Subcutaneous abdominal adipose tissue (tissue), 5 donors: ENCODE measurements at regions not wholly inside any gene's neighbourhood (a gene's known extent, or its start where the extent isn't known, plus 50 kb on each side); places are given as distances from the start of the nearest gene placed in this dataset.
"Not testable (repeated sequence)": the region's sequence is repeated elsewhere in the genome, so short reads cannot be mapped to it uniquely, and the experiment has no call there.

Source experiments
- H3K27ac ChIP-seq: one replicate; pipeline ENCODE4 v1.7.0; 2013; ENCODE audit warnings: low read depth, mild to moderate bottlenecking, inconsistent platforms, low read length, moderate library complexity
- H3K27me3 ChIP-seq, 5 donors: one replicate each; pipeline ENCODE4 v1.7.0; 2013; ENCODE audit warnings: low read length in 5 of 5, inconsistent platforms in 1 of 5; ENCODE audit not compliant: control insufficient read depth in 5 of 5, insufficient read depth in 4 of 5
- H3K36me3 ChIP-seq, 5 donors: one replicate each; pipeline ENCODE4 v1.7.0; 2013; ENCODE audit warnings: low read length in 5 of 5; ENCODE audit not compliant: control insufficient read depth in 5 of 5, insufficient read depth in 5 of 5
- H3K4me1 ChIP-seq, 5 donors: one replicate each; pipeline ENCODE4 v1.7.0; 2013; ENCODE audit warnings: low read length in 5 of 5, mild to moderate bottlenecking in 3 of 5, moderate library complexity in 1 of 5; ENCODE audit not compliant: control insufficient read depth in 5 of 5, insufficient read depth in 5 of 5
- H3K4me3 ChIP-seq, 5 donors: one replicate each; pipeline ENCODE4 v1.7.0; 2013; ENCODE audit warnings: low read length in 5 of 5, low read depth in 1 of 5
- H3K9ac ChIP-seq, 5 donors: one replicate each; pipeline ENCODE4 v1.7.0; 2013; ENCODE audit warnings: low read length in 5 of 5, mild to moderate bottlenecking in 4 of 5, moderate library complexity in 3 of 5
- H3K9me3 ChIP-seq, 5 donors: one replicate each; pipeline ENCODE4 v1.7.0; 2013; ENCODE audit warnings: low read length in 5 of 5; ENCODE audit not compliant: control insufficient read depth in 5 of 5
- donor health status: healthy.
- donor health status: healthy.
- donor health status: healthy.
- donor health status: healthy.
- donor health status: healthy.

DNA sequence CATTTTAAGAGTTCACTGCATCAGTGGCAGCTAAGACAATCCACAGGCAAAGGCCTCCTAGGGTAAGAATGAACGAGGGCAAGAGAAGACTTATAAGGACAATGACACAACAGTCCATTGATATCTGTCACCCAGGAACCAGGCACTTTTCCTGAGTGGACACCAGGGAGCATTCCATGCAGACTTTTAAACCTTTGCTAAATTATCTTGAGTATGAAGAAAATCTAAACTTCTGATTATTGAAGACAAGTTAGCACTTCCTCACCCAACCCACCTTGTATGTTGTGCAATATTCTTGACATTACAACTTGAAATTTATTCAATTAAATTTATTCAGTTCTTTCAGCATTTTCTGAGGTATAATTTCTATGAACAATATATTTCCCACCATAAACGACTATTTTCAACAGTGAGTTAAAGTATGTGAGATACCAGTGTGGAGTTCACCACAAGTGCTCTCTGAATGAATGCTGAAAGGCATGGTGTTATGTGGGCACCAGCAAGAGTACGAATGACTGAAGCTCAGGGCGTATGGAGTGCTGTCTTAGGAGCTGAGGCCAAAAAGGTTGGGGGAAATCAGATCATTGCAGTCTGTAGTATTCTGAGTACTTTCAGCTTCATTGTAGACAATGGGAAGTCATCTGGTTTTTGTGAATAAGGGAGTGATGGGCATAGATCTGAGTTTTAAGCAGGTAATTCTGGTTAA is 124.3 kb upstream of the LMNTD1 start:
- no peaks in the 10 kb centered on the region for H3K36me3 ChIP-seq
- no peaks in the 10 kb centered on the region for H3K9me3 ChIP-seq
- H3K27ac ChIP-seq: no peak overlapping the region
- peaks cover 0 to 4% (median 0%) of the 10 kb centered on the region in 5 donors for H3K4me1 ChIP-seq
- no peak overlapping the region for H3K9ac ChIP-seq
- no peak overlapping the region for H3K4me3 ChIP-seq
- H3K27me3 ChIP-seq: no peaks in the 10 kb centered on the region

DNA sequence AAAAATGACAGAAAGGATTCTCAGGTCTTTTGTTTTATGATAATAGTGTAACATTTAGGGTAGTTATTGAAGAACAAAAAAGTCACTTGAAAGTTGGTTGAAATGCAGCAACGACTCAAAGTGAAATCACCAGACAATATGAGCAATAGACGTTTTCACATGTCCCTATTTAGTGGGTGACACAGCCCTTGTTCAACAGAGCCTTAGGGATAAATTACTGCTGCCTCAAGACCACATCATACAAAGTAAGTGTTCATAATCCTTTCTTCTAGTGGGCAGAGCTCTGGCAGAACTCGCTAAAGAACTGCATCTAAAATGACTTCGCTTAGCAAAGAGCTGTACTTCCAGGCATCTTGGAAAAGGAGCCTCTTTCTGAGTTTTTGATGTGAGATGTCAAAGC is 128.5 kb upstream of the LMNTD1 start:
- H3K9ac ChIP-seq: no peak overlapping the region
- H3K9me3 ChIP-seq: no peaks in the 10 kb centered on the region
- no peak overlapping the region for H3K4me3 ChIP-seq
- H3K27me3 ChIP-seq: no peaks in the 10 kb centered on the region
- peaks cover 0 to 4% (median 0%) of the 10 kb centered on the region in 5 donors for H3K4me1 ChIP-seq
- no peak overlapping the region for H3K27ac ChIP-seq
- no peaks in the 10 kb centered on the region for H3K36me3 ChIP-seq

DNA sequence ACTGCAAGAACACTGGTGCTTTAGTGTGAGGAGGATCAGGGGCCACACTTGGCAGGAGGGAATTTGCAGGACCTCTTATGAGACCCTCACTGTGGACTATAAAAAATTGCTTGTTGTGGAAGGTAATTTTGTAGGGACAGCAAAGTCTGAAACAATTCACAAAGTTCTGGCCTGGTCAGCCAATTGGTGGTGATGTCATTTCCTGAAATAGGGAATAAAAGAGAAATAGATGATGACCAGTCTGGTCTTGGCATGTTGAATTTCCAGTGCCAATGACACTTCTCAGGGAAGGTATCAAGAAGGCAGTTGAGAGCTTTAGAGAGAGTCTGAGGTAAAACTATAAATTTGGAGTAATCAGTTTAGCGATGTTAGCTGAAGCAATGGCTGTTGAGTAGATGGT is 129.3 kb upstream of the LMNTD1 start:
- H3K27me3 ChIP-seq: no peaks in the 10 kb centered on the region
- H3K9me3 ChIP-seq: no peaks in the 10 kb centered on the region
- no peak overlapping the region for H3K4me3 ChIP-seq
- H3K36me3 ChIP-seq: no peaks in the 10 kb centered on the region
- no peak overlapping the region for H3K27ac ChIP-seq
- H3K9ac ChIP-seq: no peak overlapping the region
- H3K4me1 ChIP-seq: peaks cover 0 to 4% (median 0%) of the 10 kb centered on the region in 5 donors

DNA sequence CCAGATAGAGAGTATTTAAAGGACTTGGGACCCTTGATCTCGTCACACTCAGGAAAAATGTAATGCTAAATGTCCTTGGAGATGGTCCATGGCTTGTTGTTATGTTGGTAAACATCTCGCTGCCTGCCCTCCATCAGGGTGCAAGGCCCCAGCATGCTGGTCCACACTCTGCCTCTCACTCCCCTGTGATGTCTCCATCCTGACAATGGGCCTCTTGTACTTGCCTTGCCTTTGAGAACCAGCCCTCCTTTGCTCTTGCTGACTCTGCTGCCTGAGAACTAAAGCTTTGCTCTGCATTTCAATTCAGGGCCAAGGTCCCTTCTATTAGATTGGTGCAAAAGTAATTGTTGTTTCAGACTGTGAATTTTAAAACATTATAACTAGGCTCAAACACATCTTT is 131.0 kb upstream of the LMNTD1 start:
- Histone ChIP-seq H3K9me3 (no peaks in the 10 kb centered on the region), H3K27me3 (no peaks in the 10 kb centered on the region), H3K36me3 (no peaks in the 10 kb centered on the region), H3K27ac (no peak overlapping the region), H3K4me1 (no peaks in the 10 kb centered on the region), H3K4me3 (no peak overlapping the region), H3K9ac (no peak overlapping the region)

DNA sequence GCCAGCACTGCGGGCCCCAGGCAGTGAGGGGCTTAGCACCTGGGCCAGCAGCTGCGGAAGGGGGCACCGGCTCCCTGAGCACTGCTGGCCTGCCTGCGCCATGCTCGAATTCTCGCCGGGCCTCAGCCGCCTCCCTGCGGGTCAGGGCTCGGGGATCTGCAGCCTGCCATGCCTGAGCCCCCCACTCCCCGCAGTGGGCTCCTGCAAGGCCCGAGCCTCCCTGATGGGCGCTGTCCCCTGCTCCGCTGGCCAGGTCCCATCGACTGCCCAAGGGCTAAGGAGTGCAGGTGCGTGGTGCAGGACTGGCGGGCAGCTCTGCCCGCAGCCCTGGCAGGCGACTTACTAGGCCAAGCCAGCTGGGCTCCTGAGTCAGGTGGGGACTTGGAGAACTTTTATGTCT is 133.3 kb upstream of the LMNTD1 start:
- Histone ChIP-seq H3K4me1 (peaks cover 0 to 9% (median 5%) of the 10 kb centered on the region in 5 donors), H3K27me3 (no peaks in the 10 kb centered on the region), H3K36me3 (no peaks in the 10 kb centered on the region), H3K4me3 (no peak overlapping the region), H3K9ac (no peak overlapping the region), H3K9me3 (no peaks in the 10 kb centered on the region), H3K27ac (no peak overlapping the region)

DNA sequence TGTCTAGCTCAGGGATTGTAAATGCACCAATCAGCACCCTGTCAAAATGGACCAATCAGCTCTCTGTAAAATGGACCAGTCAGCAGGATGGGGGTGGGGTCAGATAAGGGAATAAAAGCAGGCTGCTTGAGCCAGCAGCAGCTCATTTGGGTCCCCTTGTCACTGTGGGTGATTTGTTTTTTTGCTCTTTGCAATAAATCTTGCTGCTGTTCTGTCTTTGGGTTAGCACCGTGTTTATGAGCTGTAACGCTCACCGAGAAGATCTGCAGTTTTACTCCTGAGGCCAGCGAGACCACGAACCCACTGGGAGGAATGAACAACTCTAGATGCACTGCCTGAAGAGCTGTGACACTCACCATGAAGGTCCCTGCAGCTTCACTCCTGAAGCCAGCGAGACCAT is 134.1 kb upstream of the LMNTD1 start:
- Histone ChIP-seq H3K9me3 (no peaks in the 10 kb centered on the region), H3K36me3 (no peaks in the 10 kb centered on the region), H3K9ac (no peak overlapping the region), H3K27ac (no peak overlapping the region), H3K4me1 (peaks cover 0 to 12% (median 9%) of the 10 kb centered on the region in 5 donors), H3K27me3 (no peaks in the 10 kb centered on the region), H3K4me3 (no peak overlapping the region)

DNA sequence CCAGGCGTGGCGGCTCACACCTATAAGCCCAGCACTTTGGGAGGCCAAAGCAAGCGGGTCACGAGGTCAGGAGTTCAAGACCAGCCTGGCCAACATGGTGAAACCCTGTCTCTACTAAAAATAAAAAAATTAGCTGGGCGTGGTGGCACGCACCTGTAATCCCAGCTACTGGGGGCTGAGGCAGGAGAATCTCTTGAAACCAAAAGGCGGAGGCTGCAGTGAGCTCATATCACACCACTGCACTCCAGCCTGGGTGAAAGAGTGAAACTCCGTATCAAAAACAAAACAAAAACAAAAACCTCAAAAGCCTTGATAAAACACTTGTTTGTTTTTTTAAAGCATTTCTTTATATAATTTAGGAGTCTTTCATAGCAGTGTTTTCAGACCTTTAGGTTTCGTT is 135.8 kb upstream of the LMNTD1 start:
- H3K27ac ChIP-seq, H3K9me3 ChIP-seq, H3K9ac ChIP-seq, H3K36me3 ChIP-seq, H3K27me3 ChIP-seq, H3K4me3 ChIP-seq: not testable (repeated sequence)
- peaks cover 0 to 21% (median 14%) of the 10 kb centered on the region in 5 donors for H3K4me1 ChIP-seq

DNA sequence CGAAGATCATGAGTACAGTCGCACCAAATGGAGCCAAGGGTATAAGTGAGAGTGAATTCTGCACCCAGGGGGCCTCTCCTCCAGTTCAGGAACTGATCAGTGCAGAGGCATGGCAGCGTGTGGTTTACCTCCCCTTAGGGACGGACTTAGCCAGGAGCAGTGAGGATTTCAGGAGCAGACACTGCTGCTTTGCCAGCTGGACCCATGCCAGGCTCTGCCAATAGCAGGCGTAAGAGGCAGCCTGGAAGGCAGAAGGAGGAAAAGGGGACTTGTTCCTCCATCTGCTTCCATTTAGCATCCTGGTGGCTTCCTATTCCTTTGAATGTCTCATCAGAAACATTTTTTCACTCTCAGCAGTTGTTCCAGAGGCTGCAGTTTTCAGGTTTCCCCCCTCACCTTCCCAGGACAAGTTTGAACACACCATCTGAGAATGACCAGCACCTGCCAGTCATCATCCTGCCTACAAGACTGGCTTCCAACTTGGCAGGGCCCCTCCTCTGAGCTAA is 137.0 kb upstream of the LMNTD1 start:
- Histone ChIP-seq H3K36me3 (no peaks in the 10 kb centered on the region), H3K27ac (no peak overlapping the region), H3K9me3 (no peaks in the 10 kb centered on the region), H3K4me3 (no peak overlapping the region), H3K27me3 (no peaks in the 10 kb centered on the region), H3K4me1 (peaks cover 0 to 21% (median 14%) of the 10 kb centered on the region in 5 donors), H3K9ac (no peak overlapping the region)

DNA sequence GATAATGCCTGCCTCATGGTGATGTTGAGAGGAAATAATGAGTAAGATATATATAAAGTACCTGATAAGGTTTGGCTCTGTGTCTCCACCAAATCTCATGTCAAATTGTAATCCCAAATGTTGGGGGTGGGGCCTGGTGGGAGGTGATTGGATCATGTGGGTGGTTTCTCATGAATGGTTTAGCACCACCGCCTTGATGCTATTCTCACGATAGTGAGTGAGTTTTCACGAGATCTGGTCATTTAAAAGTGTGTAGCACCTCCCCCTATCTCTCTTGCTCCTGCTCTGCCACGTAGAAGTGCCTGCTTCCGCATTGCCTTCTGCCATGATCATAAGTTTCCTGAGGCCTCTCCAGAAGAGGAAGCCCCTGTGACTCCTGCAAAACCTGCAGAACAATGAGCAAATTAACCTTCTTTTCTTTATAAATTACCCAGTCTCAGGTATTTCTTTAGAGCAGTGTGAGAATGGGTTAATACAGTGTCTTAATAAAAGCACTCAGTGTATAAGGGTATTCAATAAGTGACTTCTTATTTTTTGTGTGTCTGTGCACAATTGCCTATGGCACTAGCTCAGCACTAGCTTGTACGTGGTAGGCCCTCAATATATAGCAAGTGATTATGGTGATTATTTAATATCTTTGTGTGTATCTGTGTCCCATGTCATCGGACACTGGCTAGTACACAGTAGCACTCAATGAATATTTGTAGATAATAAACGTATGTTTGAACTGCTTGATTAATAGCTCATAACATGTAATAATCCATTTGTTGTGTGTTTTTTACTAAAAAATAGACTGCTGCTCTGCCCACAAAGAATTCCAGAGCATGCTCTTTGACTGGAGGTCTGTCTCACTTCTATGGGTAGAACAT is 138.1 kb upstream of the LMNTD1 start:
- no peak overlapping the region for H3K9ac ChIP-seq
- no peak overlapping the region for H3K27ac ChIP-seq
- H3K9me3 ChIP-seq: peaks cover 0 to 2% (median under 1%) of the 10 kb centered on the region in 5 donors
- no peaks in the 10 kb centered on the region for H3K36me3 ChIP-seq
- no peaks in the 10 kb centered on the region for H3K27me3 ChIP-seq
- H3K4me3 ChIP-seq: no peak overlapping the region
- H3K4me1 ChIP-seq: peaks cover 0 to 21% (median 14%) of the 10 kb centered on the region in 5 donors

DNA sequence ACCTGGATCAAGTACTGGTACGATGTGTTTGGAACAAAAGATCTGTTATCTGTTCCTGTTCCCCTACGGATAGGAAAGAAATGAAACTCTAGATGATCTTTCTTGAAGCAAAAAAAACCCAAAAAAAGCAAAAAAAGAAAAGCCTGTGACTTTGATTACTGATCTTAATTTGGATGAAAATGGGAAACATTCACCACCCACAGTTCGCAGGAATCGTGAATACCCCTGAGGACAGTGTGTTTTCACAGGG is 138.7 kb upstream of the LMNTD1 start:
- no peaks in the 10 kb centered on the region for H3K36me3 ChIP-seq
- no peak overlapping the region for H3K9ac ChIP-seq
- no peak overlapping the region for H3K4me3 ChIP-seq
- H3K4me1 ChIP-seq: peaks cover 0 to 21% (median 14%) of the 10 kb centered on the region in 5 donors
- no peaks in the 10 kb centered on the region for H3K27me3 ChIP-seq
- peaks cover 0 to 5% (median 2%) of the 10 kb centered on the region in 5 donors for H3K9me3 ChIP-seq
- H3K27ac ChIP-seq: no peak overlapping the region
